ENCODE measurements at regions not wholly inside any gene's neighbourhood (a gene's known extent, or its start where the extent isn't known, plus 50 kb on each side); places are given as distances from the start of the nearest gene placed in this dataset.

DNA sequence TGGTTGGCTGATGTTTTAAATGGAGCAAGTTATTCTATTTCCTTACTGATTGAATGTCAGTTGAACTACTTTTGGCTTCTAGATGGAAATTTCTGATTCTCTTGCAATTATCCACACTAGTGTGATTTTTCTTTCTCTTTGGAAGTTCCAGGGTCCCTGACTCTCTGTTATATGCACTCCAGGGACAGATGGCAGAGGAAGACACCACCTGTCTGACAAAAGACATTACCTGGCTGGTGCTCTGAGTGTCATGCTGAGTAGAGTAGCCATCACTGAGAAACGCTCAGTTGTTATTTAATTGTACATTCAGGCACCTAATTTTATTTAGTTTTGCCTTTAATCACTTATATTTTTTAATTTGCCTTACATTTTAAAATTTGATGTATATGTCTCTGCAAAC lies 105.4 kb upstream of the TLL1 start:
- Histone ChIP-seq H3K27me3 (ENCODE audit: control insufficient read depth, insufficient read depth, low read length) (no peaks in the 10 kb centered on the region), H3K79me2 (ENCODE audit: control insufficient read depth, insufficient read depth, low read length) (no peaks in the 10 kb centered on the region), H3K9me3 (ENCODE audit: control insufficient read depth, insufficient read depth, low read depth, low read length) (no peaks in the 10 kb centered on the region), H3K4me3 (replicated peaks in 1 of 4; ENCODE audit: control extremely low read depth in 1 of 4, insufficient read depth in 1 of 4, low read depth in 3 of 4, low read length in 4 of 4) (no peak overlapping the region), H3K36me3 (ENCODE audit: control insufficient read depth, insufficient read depth, low read length) (no peaks in the 10 kb centered on the region), H3K4me1 (ENCODE audit: control insufficient read depth, extremely low read depth, insufficient read depth, low read length) (no peaks in the 10 kb centered on the region), H3K4me2 (ENCODE audit: extremely low read depth, insufficient read depth, low read length) (no peak overlapping the region), H3K27ac (ENCODE audit: insufficient read depth, low read length) (no peak overlapping the region), H3K9ac (ENCODE audit: insufficient read depth, low read length) (no peak overlapping the region), H4K20me1 (ENCODE audit: control insufficient read depth, extremely low read depth, insufficient read depth, low read length) (no peaks in the 10 kb centered on the region), H2AFZ (ENCODE audit: low read length) (no peak overlapping the region)
- TF ChIP-seq EZH2 (IDR thresholded peaks at IDR 0.05; ENCODE audit: low read length, missing control alignments): no peak
- TF ChIP-seq, protein P1, sequence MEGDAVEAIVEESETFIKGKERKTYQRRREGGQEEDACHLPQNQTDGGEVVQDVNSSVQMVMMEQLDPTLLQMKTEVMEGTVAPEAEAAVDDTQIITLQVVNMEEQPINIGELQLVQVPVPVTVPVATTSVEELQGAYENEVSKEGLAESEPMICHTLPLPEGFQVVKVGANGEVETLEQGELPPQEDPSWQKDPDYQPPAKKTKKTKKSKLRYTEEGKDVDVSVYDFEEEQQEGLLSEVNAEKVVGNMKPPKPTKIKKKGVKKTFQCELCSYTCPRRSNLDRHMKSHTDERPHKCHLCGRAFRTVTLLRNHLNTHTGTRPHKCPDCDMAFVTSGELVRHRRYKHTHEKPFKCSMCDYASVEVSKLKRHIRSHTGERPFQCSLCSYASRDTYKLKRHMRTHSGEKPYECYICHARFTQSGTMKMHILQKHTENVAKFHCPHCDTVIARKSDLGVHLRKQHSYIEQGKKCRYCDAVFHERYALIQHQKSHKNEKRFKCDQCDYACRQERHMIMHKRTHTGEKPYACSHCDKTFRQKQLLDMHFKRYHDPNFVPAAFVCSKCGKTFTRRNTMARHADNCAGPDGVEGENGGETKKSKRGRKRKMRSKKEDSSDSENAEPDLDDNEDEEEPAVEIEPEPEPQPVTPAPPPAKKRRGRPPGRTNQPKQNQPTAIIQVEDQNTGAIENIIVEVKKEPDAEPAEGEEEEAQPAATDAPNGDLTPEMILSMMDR (conservative IDR thresholded peaks at IDR 0.05 in 1 of 2, IDR thresholded peaks at IDR 0.05 in 1 of 2; ENCODE audit: low read depth in 1 of 2, low read length in 2 of 2): no peak
- DNase-seq (ENCODE audit: low read depth in 2 of 2): no peak

DNA sequence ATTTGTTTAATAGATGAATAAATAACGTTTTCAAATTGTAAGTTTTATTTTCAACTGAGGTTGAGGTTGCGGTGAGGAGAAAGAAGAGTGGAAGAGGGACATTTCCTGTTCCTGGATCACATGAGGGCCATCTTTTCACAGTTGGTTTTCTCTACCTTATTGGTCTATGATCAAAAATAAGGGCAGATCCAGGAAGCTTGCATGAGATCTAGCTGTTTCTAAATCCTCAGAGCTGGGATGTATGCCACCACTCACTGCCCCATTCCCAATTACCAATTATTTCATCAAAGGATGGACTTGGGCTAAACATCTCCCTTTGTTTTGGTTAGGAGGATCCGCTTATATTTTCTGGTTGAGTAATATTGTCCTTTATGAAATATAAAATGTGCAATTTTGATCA lies 104.8 kb upstream of the TLL1 start:
- TF ChIP-seq EZH2 (IDR thresholded peaks at IDR 0.05; ENCODE audit: low read length, missing control alignments): no peak
- TF ChIP-seq, protein P1 (conservative IDR thresholded peaks at IDR 0.05 in 1 of 2, IDR thresholded peaks at IDR 0.05 in 1 of 2; ENCODE audit: low read depth in 1 of 2, low read length in 2 of 2): no peak
- no peak overlapping the region for H2AFZ ChIP-seq (ENCODE audit: low read length)
- H3K9ac ChIP-seq (ENCODE audit: insufficient read depth, low read length): no peak overlapping the region
- H3K79me2 ChIP-seq (ENCODE audit: control insufficient read depth, insufficient read depth, low read length): no peaks in the 10 kb centered on the region
- H3K27ac ChIP-seq (ENCODE audit: insufficient read depth, low read length): no peak overlapping the region
- no peaks in the 10 kb centered on the region for H3K36me3 ChIP-seq (ENCODE audit: control insufficient read depth, insufficient read depth, low read length)
- DNase-seq (ENCODE audit: low read depth in 2 of 2): no peak
- no peak overlapping the region for H3K4me3 ChIP-seq (replicated peaks in 1 of 4; ENCODE audit: control extremely low read depth in 1 of 4, insufficient read depth in 1 of 4, low read depth in 3 of 4, low read length in 4 of 4)
- no peaks in the 10 kb centered on the region for H3K27me3 ChIP-seq (ENCODE audit: control insufficient read depth, insufficient read depth, low read length)
- no peaks in the 10 kb centered on the region for H3K4me1 ChIP-seq (ENCODE audit: control insufficient read depth, extremely low read depth, insufficient read depth, low read length)
- H4K20me1 ChIP-seq (ENCODE audit: control insufficient read depth, extremely low read depth, insufficient read depth, low read length): no peaks in the 10 kb centered on the region
- no peaks in the 10 kb centered on the region for H3K9me3 ChIP-seq (ENCODE audit: control insufficient read depth, insufficient read depth, low read depth, low read length)
- no peak overlapping the region for H3K4me2 ChIP-seq (ENCODE audit: extremely low read depth, insufficient read depth, low read length)

DNA sequence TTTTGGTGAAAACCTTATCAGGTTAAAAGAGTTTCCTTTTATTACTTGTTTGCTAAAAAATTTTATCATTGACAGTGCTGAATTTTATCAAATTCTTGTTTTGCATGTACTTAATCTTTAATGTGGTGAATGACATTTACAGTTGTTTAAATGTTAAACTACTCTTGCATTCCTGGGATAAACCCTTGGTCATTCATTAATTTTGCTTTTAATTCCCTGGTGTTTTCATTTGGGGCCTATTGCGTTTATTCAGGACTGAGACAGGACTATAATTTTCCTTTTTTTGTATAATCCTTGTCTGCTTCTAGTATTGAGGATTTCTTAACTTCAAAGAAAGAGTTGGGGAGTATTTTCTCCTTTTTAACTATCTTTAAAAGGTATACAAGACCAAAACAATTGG lies 98.7 kb upstream of the TLL1 start:
- DNase-seq (ENCODE audit: low read depth in 2 of 2): no peak
- Histone ChIP-seq H3K4me2 (ENCODE audit: extremely low read depth, insufficient read depth, low read length) (no peak overlapping the region), H3K36me3 (ENCODE audit: control insufficient read depth, insufficient read depth, low read length) (no peaks in the 10 kb centered on the region), H2AFZ (ENCODE audit: low read length) (no peak overlapping the region), H3K9ac (ENCODE audit: insufficient read depth, low read length) (no peak overlapping the region), H4K20me1 (ENCODE audit: control insufficient read depth, extremely low read depth, insufficient read depth, low read length) (no peaks in the 10 kb centered on the region), H3K27me3 (ENCODE audit: control insufficient read depth, insufficient read depth, low read length) (no peaks in the 10 kb centered on the region), H3K27ac (ENCODE audit: insufficient read depth, low read length) (no peak overlapping the region), H3K4me3 (replicated peaks in 1 of 4; ENCODE audit: control extremely low read depth in 1 of 4, insufficient read depth in 1 of 4, low read depth in 3 of 4, low read length in 4 of 4) (no peak overlapping the region), H3K79me2 (ENCODE audit: control insufficient read depth, insufficient read depth, low read length) (no peaks in the 10 kb centered on the region), H3K4me1 (ENCODE audit: control insufficient read depth, extremely low read depth, insufficient read depth, low read length) (no peaks in the 10 kb centered on the region), H3K9me3 (ENCODE audit: control insufficient read depth, insufficient read depth, low read depth, low read length) (no peaks in the 10 kb centered on the region)
- TF ChIP-seq, protein P1 (conservative IDR thresholded peaks at IDR 0.05 in 1 of 2, IDR thresholded peaks at IDR 0.05 in 1 of 2; ENCODE audit: low read depth in 1 of 2, low read length in 2 of 2): no peak
- TF ChIP-seq EZH2 (IDR thresholded peaks at IDR 0.05; ENCODE audit: low read length, missing control alignments): no peak

All from fibroblast of lung (primary cell).